AG04449 (cell line): ENCODE measurements at regions not wholly inside any gene's neighbourhood (a gene's known extent, or its start where the extent isn't known, plus 50 kb on each side); places are given as distances from the start of the nearest gene placed in this dataset.

Source experiments
- CTCF ChIA-PET: fragments of 350-600 bp; formaldehyde crosslinking; extraction: SDS; loops from one replicate; lab custom pipeline; 2021; ENCODE audit warnings: antibody characterized with exemption; lab: Yijun Ruan, JAX
- POLR2A ChIA-PET: fragments of 400-600, 350-600 bp; formaldehyde crosslinking; extraction: SDS; loops from one replicate; lab custom pipeline; 2020; ENCODE audit warnings: antibody characterized with exemption, inconsistent platforms; lab: Yijun Ruan, JAX
- DNase-seq: peaks from one replicate; pipeline ENCODE4 v3.0.0-alpha.2; 2010; ENCODE audit warnings: low read depth, low spot score
- H3K4me3 ChIP-seq: 2 replicates; pipeline ENCODE4 v1.5.1; 2011; ENCODE audit warnings: low read depth, mild to moderate bottlenecking, control low read depth, low read length
- TF ChIP-seq, protein P1 (sequence below): IDR thresholded peaks from one replicate; pipeline ENCODE4 v1.5.1; 2011; ENCODE audit warnings: mild to moderate bottlenecking, moderate library complexity, low read length, control low read depth, inconsistent platforms; ENCODE audit not compliant: insufficient read depth; ENCODE audit errors: missing control alignments

GRCh38 chr5:72633649-72634048, 126.4 kb upstream of the ZNF366 start:
- TF ChIP-seq, protein P1, sequence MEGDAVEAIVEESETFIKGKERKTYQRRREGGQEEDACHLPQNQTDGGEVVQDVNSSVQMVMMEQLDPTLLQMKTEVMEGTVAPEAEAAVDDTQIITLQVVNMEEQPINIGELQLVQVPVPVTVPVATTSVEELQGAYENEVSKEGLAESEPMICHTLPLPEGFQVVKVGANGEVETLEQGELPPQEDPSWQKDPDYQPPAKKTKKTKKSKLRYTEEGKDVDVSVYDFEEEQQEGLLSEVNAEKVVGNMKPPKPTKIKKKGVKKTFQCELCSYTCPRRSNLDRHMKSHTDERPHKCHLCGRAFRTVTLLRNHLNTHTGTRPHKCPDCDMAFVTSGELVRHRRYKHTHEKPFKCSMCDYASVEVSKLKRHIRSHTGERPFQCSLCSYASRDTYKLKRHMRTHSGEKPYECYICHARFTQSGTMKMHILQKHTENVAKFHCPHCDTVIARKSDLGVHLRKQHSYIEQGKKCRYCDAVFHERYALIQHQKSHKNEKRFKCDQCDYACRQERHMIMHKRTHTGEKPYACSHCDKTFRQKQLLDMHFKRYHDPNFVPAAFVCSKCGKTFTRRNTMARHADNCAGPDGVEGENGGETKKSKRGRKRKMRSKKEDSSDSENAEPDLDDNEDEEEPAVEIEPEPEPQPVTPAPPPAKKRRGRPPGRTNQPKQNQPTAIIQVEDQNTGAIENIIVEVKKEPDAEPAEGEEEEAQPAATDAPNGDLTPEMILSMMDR = no peak
- DNase-seq = peak; percentile 64
- CTCF ChIA-PET = interaction anchor here (0.9 to 1.4 kb wide), 2 partner anchors 12 to 14 kb away, joined by 3 to 5 read pairs; no protein-coding TSS in a partner anchor
- POLR2A ChIA-PET = no interaction called here
- no peak overlapping the region for H3K4me3 ChIP-seq

- ChIA-PET CTCF (interaction anchor here (0.9 to 1.4 kb wide), 2 partner anchors 11 to 14 kb away, joined by 3 to 5 read pairs; no protein-coding TSS in a partner anchor), POLR2A (no interaction called here)
- TF ChIP-seq, protein P1 = no peak
- H3K4me3 ChIP-seq = no peak overlapping the region
- no peak for DNase-seq
These were observed 125.8 kb upstream of the ZNF366 start for GRCh38 chr5:72633041-72633445.

DNA sequence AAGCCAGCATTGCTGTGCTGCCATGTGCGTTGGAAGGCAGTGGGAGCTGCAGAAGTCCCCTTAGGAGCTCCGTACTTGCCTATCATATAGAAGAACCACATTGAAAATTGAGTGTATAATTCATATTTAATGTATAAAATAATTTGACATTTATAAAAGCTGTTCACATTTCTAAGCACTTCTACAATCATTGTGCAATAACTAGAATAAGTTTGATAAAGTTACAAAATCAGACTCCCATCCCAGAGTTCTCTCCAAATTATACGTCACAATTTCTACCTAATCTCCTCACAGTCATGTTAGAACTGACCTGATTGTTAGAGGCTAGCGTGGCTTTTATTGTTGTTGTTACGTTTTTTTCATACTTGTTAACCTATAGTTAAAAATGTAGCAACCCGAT, 123.5 kb upstream of the ZNF366 start:
- POLR2A ChIA-PET = no interaction called here
- TF ChIP-seq, protein P1 = no peak
- CTCF ChIA-PET = interaction anchor here (2.0 kb wide), 2 partner anchors 20 to 188 kb away, joined by 6 to 11 read pairs; no protein-coding TSS in a partner anchor

DNA sequence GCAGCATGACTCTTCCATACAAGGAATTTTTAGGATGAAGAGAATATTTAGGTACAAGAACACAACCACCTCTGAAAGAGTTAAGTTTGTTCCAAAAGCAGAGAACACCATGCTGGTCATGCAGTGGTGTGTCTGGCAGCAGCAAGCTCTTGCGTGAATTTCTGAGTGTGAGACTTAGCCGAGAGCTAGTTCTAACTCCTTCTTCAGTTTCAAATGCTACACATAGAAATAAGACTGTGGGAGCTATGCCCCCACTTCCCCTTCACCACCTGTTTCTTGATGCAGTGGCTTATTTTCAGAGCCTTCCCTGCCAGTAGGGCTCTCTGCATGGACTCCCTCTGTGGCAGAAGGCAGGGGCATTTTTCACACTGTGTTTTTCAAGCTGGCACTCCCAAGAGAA, 122.9 kb upstream of the ZNF366 start:
- ChIA-PET CTCF (interaction anchor here (2.0 kb wide), 2 partner anchors 20 to 189 kb away, joined by 6 to 11 read pairs; no protein-coding TSS in a partner anchor), POLR2A (no interaction called here)
- H3K4me3 ChIP-seq = no peak overlapping the region
- DNase-seq = no peak
- TF ChIP-seq, protein P1 = no peak

More for the DNA sequence above, 123.5 kb upstream of the ZNF366 start:
- no peak overlapping the region for H3K4me3 ChIP-seq
- DNase-seq = no peak

GRCh38 chr5:72628771-72629371, 121.7 kb upstream of the ZNF366 start:
- DNase-seq = no peak
- TF ChIP-seq, protein P1 = no peak
- CTCF ChIA-PET = interaction anchor here (2.0 kb wide), 2 partner anchors 18 to 190 kb away, joined by 6 to 11 read pairs; no protein-coding TSS in a partner anchor
- no peak overlapping the region for H3K4me3 ChIP-seq
- POLR2A ChIA-PET = no interaction called here

- ChIA-PET POLR2A (no interaction called here), CTCF (interaction anchor here (0.7 to 2.1 kb wide), 5 partner anchors 10 to 259 kb away, joined by 3 to 6 read pairs (median 3); no protein-coding TSS in a partner anchor)
- TF ChIP-seq, protein P1 = no peak
- DNase-seq = no peak
- no peak overlapping the region for H3K4me3 ChIP-seq
These were observed 118.1 kb upstream of the ZNF366 start for GRCh38 chr5:72625332-72625731.
